ENCODE measurements at regions not wholly inside any gene's neighbourhood (a gene's known extent, or its start where the extent isn't known, plus 50 kb on each side); places are given as distances from the start of the nearest gene placed in this dataset.

DNA sequence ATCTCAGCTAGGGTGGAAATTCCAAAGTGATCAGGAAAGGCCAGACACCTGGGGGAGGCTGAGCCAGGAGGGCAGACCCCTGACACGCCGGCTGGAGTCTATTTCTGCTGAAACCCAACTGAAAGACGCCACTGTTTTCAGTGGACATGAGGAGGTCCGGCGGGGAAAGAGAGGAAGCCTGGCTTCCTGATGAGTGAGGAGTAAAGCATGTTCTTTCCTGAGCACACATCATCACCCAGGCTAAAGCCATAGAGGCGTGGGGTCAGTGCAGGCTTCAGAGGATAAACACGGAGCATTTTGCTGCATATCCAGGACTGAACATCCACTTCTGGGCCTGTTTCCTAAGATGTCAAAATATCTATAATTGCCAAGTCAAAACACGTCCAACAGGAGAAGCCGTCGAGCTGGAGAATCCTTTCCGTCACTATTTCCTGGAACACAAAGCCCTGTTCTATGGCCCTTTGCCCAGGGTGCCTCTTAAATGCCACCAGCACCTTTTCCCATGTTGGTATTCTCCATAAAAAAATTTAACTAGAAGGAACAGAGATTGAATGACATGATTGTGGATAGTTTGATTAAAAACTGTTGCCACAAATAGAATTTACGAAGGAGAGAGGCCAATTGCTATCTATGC lies 597.9 kb upstream of the ADAMTS16 start:
- no peak for TF ChIP-seq GATA2 (IDR thresholded peaks at IDR 0.05; ENCODE audit: low read depth, low read length)
- TF ChIP-seq GATA3 (IDR thresholded peaks at IDR 0.05; ENCODE audit: low read depth, low read length) = no peak

DNA sequence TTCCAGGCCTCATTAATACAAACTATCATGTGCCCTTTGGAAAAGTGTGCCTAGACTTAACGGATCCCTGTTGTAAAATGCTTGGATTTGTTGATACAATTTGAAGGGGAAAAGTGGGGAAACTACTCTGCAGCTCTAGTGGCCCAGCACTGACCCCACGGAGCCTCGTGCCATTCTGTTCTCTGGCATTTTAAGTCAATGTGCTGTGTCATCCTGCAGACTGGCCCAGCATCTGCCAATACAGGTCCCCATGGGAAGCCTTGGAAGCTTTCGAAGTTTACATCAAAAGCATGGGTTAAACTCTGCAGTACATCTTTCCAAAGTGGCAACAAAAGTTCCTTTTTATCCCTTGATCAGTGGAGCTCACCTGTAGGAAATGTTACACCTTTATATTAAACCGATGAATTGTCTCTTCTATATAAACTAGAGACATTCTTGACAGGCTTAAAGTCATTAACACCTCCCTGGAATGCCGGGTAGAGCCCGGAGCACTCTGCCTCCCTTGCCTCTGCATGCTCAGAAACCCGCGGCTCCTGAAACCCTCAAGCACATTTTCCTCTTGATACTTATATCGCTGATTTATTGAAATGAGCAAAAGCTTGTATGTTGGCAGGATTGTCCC lies 596.0 kb upstream of the ADAMTS16 start:
- TF ChIP-seq GATA2 (IDR thresholded peaks at IDR 0.05; ENCODE audit: low read depth, low read length) (no peak), GATA3 (IDR thresholded peaks at IDR 0.05; ENCODE audit: low read depth, low read length) (no peak)

DNA sequence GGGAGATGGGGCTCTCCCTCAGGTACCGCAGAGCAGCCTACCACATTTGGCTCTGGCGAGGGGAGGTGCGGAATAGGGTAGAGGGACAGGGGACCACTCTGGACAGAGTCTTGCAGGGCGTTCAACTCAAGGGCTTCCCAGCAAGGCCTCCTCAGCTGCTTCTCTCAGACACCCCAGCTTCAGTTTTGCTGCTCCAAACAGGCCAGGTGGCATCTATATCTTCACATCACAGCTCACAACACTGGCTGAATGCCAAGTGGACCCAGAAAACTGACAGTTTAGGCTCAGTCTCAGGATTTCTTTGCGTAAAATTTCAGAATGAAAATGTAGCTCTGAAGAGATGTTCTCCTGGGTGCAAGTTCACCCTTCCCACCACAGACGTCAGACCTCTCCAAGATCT lies 592.6 kb upstream of the ADAMTS16 start:
- no peak for TF ChIP-seq GATA3 (IDR thresholded peaks at IDR 0.05; ENCODE audit: low read depth, low read length)
- TF ChIP-seq GATA2 (IDR thresholded peaks at IDR 0.05; ENCODE audit: low read depth, low read length) = no peak

DNA sequence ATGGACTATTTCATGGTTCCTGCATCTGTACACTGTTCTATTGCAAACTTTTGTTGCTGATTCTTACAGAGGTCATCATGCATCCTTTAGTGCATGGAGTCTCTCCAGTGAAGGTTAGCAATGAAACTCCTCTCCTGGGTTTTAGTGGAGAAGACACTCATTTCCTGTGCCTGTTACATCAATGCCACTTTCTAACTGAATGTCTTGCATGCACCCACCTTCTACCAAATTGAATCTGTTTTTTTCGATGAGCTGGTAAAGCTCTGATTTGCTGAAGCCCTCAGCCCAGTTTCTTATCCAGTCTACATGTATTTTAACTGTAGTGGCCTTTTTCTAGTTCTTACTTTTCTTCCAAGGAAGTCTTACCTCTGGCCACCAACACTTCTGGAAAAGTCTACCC lies 591.8 kb upstream of the ADAMTS16 start:
- no peak for TF ChIP-seq GATA3 (IDR thresholded peaks at IDR 0.05; ENCODE audit: low read depth, low read length)
- TF ChIP-seq GATA2 (IDR thresholded peaks at IDR 0.05; ENCODE audit: low read depth, low read length) = no peak

DNA sequence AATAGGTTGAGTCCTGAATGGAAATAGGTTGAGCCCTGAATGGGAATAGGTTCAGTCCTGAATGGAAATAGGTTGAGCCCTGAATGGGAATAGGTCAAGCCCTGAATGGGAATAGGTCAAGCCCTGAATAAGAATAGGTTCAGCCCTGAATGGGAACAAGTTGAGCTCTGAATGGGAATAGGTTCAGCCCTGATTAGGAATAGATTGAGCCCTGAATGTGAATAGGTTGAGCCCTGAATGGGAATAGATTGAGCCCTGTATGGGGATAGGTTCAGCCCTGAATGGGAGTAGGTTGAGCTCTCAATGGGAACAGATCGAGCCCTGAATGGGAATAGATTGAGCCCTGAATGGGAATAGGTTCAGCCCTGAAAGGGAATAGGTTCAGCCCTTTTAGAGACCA lies 590.8 kb upstream of the ADAMTS16 start:
- TF ChIP-seq GATA2 (IDR thresholded peaks at IDR 0.05; ENCODE audit: low read depth, low read length) = no peak
- no peak for TF ChIP-seq GATA3 (IDR thresholded peaks at IDR 0.05; ENCODE audit: low read depth, low read length)

DNA sequence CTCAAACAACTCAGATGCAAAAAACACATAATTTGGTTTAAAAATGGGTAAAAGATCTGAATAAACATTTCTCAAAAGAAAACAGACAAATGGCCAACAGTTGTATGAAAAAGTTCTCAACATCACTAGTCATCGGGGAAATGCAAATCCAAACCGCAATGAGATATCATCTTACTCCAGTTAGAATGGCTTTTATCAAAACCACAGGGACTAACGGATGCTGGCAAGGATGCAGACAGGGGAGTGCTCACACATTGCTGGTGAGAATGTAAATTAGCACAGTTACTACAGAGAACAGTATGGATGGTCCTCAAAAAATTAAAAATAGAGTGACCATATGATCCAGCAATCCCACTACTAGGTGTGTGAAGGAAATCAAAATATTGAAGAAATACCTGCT lies 589.1 kb upstream of the ADAMTS16 start:
- TF ChIP-seq GATA3 (IDR thresholded peaks at IDR 0.05; ENCODE audit: low read depth, low read length) (no peak), GATA2 (IDR thresholded peaks at IDR 0.05; ENCODE audit: low read depth, low read length) (no peak)

DNA sequence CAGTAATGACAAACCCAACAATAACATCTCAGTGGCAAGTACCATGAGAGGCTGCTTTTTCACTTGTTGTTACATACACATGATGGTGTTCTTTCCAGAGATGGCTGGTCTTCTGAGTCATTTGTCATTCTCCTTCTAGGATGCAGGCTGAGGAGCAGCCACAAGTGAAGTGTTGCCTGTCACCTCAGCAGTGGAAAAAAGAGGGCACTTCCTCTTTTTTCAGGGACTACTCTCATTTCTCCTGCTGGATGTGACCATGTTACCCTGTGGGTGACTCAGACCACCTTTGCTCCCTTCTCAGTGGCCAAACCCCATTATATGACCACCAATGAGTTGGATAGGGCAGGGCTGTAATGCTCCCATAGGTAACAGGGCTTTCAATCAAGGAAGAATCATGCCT lies 587.0 kb upstream of the ADAMTS16 start:
- TF ChIP-seq GATA3 (IDR thresholded peaks at IDR 0.05; ENCODE audit: low read depth, low read length) (no peak), GATA2 (IDR thresholded peaks at IDR 0.05; ENCODE audit: low read depth, low read length) (no peak)

DNA sequence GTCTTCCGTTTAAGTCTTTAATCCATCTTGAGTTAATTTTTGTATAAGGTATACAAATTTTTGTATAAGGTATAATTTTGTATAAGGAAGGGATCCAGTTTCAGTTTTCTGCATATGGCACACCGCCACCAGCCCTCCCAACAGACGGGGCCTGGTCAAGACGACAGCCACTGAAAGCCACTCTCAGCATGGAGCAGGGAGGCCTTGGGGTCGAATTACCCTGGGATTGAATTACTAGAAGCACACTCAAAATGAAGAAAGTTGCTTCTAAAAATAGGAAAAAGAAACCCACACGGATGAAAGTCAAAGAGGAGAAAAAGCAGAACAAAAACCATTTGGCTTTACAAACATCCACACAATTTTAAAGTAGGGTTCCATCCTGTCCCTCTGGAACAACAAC lies 586.2 kb upstream of the ADAMTS16 start:
- TF ChIP-seq GATA2 (IDR thresholded peaks at IDR 0.05; ENCODE audit: low read depth, low read length) (no peak), GATA3 (IDR thresholded peaks at IDR 0.05; ENCODE audit: low read depth, low read length) (no peak)

DNA sequence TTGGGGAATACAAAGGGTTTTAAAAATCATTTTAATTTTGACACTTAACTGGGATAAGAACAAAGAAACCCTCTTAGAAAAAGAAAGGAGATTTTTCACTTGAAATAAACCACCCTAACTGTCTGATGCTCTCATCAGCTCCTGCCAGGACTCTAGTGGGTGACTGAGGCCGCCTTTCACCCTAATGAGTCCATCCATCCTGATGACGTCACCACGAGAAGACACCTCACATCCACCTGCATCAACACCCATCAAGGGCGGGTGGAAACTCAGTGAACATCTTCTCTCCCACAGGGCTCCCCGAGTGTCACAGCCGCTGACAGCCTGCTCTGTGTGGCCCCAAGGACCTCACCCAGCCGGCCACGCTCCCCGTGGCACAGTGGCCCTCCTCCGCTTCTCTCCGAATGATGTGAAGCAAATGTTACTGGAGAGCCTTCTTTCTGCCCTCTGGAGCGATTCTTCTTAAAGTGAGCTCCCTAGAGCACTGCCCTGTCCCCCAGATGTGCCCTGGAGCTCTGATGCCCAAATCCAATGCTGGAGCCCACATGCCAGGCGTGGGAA lies 584.3 kb upstream of the ADAMTS16 start:
- no peak for TF ChIP-seq GATA2 (IDR thresholded peaks at IDR 0.05; ENCODE audit: low read depth, low read length)
- TF ChIP-seq GATA3 (IDR thresholded peaks at IDR 0.05; ENCODE audit: low read depth, low read length) = no peak

DNA sequence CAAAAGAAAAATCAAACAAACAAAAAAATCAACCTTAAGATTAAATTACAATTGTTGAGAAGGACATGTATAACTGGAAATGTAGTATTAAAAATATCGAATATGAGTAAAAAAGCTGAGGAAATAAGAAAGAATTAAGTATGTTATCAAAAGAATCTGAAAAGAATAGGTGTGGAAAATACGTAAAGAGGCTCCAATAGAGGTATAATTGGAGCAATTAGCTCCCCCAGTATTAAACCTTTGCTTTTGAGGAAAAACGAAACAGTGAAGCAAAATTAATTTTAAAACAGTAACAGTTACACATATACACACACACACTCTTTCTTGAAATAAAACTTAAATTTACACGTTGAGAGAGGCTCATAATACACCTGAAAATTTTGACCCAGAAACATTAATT lies 578.7 kb upstream of the ADAMTS16 start:
- TF ChIP-seq GATA2 (IDR thresholded peaks at IDR 0.05; ENCODE audit: low read depth, low read length) = no peak
- no peak for TF ChIP-seq GATA3 (IDR thresholded peaks at IDR 0.05; ENCODE audit: low read depth, low read length)

DNA sequence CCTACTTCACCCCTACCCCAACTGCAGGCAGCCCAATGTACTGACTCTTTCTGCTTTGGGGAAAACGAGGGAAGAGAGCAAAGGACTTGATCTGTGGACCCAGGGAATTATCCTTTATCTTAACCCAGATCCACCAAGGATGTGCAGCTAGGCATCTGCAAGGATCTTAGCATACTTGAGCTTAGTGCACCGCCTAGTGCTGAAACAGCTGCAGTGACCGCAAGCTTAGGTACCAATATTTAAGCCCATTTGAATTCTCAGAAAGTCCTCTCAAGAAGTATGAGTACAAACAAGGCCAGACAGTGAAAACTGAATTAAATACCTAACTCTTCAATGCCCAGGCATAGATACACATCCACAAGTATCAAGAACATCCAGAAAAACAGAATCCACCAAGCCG lies 576.7 kb upstream of the ADAMTS16 start:
- TF ChIP-seq GATA3 (IDR thresholded peaks at IDR 0.05; ENCODE audit: low read depth, low read length) (no peak), GATA2 (IDR thresholded peaks at IDR 0.05; ENCODE audit: low read depth, low read length) (no peak)

DNA sequence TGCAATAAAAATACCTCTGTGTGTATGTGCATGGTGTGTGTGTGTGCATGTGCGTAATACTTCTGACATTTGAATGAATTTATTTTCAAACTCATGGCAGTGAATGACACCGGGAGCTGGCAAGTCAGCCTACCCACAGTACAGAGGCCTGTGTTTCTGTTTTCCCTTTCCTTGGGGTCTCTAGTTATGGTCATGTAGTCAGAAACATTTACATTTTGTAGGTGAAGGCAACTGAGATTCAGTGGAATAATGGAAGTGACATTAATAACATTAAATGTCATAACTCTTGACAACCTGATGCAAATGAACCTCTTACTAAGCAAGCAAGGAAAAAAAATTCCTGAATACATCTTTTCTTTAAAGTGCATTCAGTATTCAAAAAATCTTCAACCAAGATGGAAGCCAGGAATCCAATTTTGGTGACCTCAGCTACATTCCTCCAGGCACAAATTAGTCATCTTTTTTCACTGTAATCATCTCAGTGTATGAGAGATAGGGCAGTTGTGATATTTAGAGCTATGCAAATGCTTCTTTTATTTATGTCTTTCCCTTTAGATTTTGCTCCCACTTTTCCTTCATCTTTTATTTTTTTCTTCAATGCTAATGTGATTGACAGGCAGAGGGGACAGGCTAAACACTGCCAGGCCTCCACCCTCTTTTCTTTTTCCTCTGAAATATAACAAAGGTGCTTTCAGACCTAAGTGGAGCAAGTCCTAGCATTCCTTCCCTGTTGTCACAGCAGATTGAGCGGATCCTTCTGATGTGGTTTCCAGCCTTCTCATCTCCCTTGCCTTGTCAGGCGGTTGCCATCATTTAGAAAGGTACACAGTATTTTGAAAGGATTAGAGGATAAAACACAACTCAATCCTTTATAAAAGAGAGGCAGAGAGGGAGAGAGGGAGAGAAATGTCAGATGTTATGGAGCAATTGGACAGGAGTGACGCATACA lies 569.8 kb upstream of the ADAMTS16 start:
- no peak for TF ChIP-seq GATA2 (IDR thresholded peaks at IDR 0.05; ENCODE audit: low read depth, low read length)
- TF ChIP-seq GATA3 (IDR thresholded peaks at IDR 0.05; ENCODE audit: low read depth, low read length) = no peak

DNA sequence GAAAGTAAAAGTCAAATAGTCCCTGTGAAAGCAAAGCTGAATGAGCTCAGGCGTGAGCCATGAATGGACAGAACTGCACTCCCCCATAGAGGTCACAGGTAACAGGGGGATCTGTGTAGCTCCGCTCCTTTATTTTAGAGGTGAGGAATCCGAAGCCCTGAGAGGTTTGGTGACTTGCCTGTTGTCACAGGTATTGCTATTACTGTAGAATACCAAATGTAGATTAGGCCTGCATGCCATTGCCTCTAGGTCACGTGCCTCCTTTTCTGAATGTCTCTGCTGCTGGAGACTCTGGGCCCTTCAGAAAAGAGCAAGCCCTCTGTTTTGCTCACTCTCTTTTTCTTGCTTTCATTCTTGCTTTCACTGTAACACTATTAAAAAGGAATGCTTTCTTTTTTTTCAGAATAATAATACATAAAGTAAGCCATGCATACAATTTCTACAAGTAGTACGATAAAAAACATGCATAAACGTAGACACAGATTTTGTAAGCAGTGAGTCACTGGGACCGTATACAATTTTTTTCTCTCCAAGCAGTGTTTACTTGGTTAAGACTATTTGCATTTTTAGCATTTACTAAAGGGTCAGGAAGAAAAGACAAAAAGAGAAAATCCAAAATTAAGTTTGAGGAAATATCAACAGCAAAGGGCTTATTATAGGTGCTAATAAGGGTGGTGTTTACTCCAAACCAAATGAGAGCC lies 568.7 kb upstream of the ADAMTS16 start:
- TF ChIP-seq GATA2 (IDR thresholded peaks at IDR 0.05; ENCODE audit: low read depth, low read length) (no peak), GATA3 (IDR thresholded peaks at IDR 0.05; ENCODE audit: low read depth, low read length) (no peak)
